Keratinocyte (primary cell): ENCODE measurements at regions not wholly inside any gene's neighbourhood (a gene's known extent, or its start where the extent isn't known, plus 50 kb on each side); places are given as distances from the start of the nearest gene placed in this dataset.

ENCODE experiments used
- DNase-seq: peaks from one replicate; pipeline ENCODE4 v3.0.0-alpha.2; 2011; ENCODE audit warnings: low read depth, missing footprints, low spot score
- FAIRE-seq: peaks from 2 replicates; lab custom pipeline; 2011; peaks lifted over from hg19 to GRCh38; lab: Jason Lieb, UNC
- H2AFZ ChIP-seq: 2 replicates; pipeline ENCODE4 v1.6.0; 2012; ENCODE audit warnings: low read length, control low read depth, inconsistent platforms; ENCODE audit not compliant: control insufficient read depth
- H3K27ac ChIP-seq: 2 replicates; pipeline ENCODE4 v1.5.1; 2011; ENCODE audit warnings: low read length; ENCODE audit not compliant: control insufficient read depth, insufficient read depth
- H3K27me3 ChIP-seq: 3 replicates; pipeline ENCODE4 v1.6.0; 2011; ENCODE audit warnings: low read length; ENCODE audit not compliant: control insufficient read depth, insufficient read depth; ENCODE audit errors: extremely low read depth
- H3K36me3 ChIP-seq, 2 experiments: 2 replicates in 1 of 2; 3 replicates in 1 of 2; pipeline ENCODE4 v1.5.1; 2011; ENCODE audit warnings: low read length in 2 of 2, mild to moderate bottlenecking in 1 of 2; ENCODE audit not compliant: control insufficient read depth in 2 of 2, insufficient read depth in 2 of 2; ENCODE audit errors: extremely low read depth in 1 of 2
- H3K4me1 ChIP-seq: 3 replicates; pipeline ENCODE4 v1.5.1; 2011; ENCODE audit warnings: low read length; ENCODE audit not compliant: control insufficient read depth, insufficient read depth; ENCODE audit errors: extremely low read depth
- H3K4me2 ChIP-seq: 3 replicates; pipeline ENCODE4 v1.6.0; 2011; ENCODE audit warnings: low read depth, low read length; ENCODE audit not compliant: control insufficient read depth, insufficient read depth; ENCODE audit errors: extremely low read depth
- H3K4me3 ChIP-seq, 3 experiments: fragments of 200-600 bp in 1 of 3; sonication (generic) in 1 of 3; 2 replicates in 2 of 3; 3 replicates in 1 of 3; pipeline ENCODE4 v1.5.1; 2011 to 2016; ENCODE audit warnings: low read length in 3 of 3, mild to moderate bottlenecking in 3 of 3, control low read depth in 2 of 3, inconsistent platforms in 1 of 3, low read depth in 1 of 3, mixed read lengths in 1 of 3, mixed run types in 1 of 3, moderate library complexity in 1 of 3; ENCODE audit not compliant: control insufficient read depth in 2 of 3, insufficient read depth in 2 of 3; ENCODE audit errors: extremely low read depth in 1 of 3
- H3K79me2 ChIP-seq: 2 replicates; pipeline ENCODE4 v1.6.0; 2012; ENCODE audit warnings: low read length; ENCODE audit not compliant: control insufficient read depth, insufficient read depth
- H3K9ac ChIP-seq: 3 replicates; pipeline ENCODE4 v1.6.0; 2011; ENCODE audit warnings: low read length; ENCODE audit not compliant: control insufficient read depth, insufficient read depth; ENCODE audit errors: extremely low read depth
- H3K9me1 ChIP-seq: 3 replicates; pipeline ENCODE4 v1.6.0; 2011; ENCODE audit warnings: low read length; ENCODE audit not compliant: control insufficient read depth, insufficient read depth; ENCODE audit errors: extremely low read depth
- H3K9me3 ChIP-seq: 2 replicates; pipeline ENCODE4 v1.5.1; 2012; ENCODE audit warnings: low read depth, low read length; ENCODE audit not compliant: control insufficient read depth
- H4K20me1 ChIP-seq: 3 replicates; pipeline ENCODE4 v1.6.0; 2011; ENCODE audit warnings: low read length; ENCODE audit not compliant: control insufficient read depth, insufficient read depth; ENCODE audit errors: extremely low read depth
- EZH2 ChIP-seq: IDR thresholded peaks from one replicate; pipeline ENCODE4 v1.6.1; 2012; ENCODE audit warnings: inconsistent platforms, mild to moderate bottlenecking, low read length, moderate library complexity
- dilution Hi-C: fragments of 300-500 bp; cut with MboI; formaldehyde crosslinking; loops from one replicate; pipeline ENCODE4 v1.7.0; 2020; ENCODE audit warnings: low sequenced_read_pairs; ENCODE audit not compliant: extremely low pct_ligation_motif_present
- TF ChIP-seq, protein P1 (sequence below), 3 experiments: IDR thresholded peaks in 1 of 3; conservative IDR thresholded peaks in 1 of 3; optimal IDR thresholded peaks in 1 of 3; 2 replicates in 2 of 3; 3 replicates in 1 of 3; pipeline versions ENCODE3 to v1.5.1; 2011; ENCODE audit warnings: low read length in 3 of 3, mild to moderate bottlenecking in 3 of 3, moderate library complexity in 2 of 3, control low read depth in 1 of 3, inconsistent platforms in 1 of 3; ENCODE audit not compliant: insufficient read depth in 2 of 3; ENCODE audit errors: extremely low read depth in 1 of 3

DNA sequence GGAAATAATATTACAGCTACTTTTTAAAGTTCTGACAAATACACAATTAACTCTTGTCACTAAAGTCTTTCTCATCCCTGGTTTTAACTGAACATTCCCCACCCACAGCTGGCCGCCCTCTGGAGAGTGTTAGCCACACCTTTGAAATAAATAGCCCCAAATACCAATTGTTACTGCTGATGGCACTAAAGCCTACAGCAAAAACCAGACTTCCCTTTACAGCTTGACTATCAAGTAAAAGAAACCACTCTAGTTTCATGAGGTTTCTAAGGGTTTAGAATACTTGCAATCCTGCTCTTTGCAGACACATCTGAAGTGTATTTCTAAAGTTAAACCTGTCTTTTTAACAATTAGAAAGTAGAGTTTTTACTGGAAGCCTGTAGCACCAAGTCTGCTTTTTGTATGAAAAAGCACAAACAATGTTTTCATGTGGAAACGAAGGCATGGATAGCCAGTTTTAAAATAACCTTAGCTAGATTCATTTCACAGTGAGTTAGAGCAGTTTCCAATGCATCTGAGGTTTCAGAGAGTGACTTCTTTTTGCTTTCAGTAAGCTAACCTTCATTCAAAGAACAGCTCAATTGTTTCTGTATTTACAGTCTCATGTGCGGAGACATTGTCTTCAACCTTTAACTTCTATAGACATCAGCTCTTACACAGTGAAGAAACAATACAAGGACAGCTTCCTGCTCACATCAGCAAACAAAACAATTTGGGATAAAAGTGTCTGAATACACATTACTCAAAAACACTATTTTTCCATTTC lies 164.8 kb upstream of the VEGFC start:
- FAIRE-seq: no peak
- dilution Hi-C loops: no loop called here

DNA sequence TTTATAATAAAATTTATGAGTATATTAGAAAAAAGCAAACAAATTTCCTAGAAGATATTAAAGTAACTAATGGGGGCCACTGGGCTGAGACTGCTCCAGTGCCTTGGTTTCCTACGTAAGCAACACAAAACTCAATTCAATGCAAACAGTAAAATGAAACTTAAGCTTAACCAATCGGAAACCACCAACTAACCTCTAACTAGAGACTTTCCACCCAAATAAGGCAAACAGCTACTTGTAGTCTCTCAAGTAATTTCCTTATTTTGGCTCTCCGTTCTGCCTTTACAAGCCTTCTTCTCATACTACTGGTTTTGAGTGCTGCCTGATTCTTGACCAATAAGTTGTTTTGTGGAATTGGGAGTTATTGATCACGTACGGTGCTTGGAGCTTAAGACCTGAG lies 167.3 kb upstream of the VEGFC start:
- no peaks in the 10 kb centered on the region for H3K27me3 ChIP-seq
- no peak overlapping the region for H3K27ac ChIP-seq
- TF ChIP-seq, protein P1, sequence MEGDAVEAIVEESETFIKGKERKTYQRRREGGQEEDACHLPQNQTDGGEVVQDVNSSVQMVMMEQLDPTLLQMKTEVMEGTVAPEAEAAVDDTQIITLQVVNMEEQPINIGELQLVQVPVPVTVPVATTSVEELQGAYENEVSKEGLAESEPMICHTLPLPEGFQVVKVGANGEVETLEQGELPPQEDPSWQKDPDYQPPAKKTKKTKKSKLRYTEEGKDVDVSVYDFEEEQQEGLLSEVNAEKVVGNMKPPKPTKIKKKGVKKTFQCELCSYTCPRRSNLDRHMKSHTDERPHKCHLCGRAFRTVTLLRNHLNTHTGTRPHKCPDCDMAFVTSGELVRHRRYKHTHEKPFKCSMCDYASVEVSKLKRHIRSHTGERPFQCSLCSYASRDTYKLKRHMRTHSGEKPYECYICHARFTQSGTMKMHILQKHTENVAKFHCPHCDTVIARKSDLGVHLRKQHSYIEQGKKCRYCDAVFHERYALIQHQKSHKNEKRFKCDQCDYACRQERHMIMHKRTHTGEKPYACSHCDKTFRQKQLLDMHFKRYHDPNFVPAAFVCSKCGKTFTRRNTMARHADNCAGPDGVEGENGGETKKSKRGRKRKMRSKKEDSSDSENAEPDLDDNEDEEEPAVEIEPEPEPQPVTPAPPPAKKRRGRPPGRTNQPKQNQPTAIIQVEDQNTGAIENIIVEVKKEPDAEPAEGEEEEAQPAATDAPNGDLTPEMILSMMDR (optimal IDR thresholded peaks at IDR 0.05 in 1 of 3, IDR thresholded peaks at IDR 0.05 in 1 of 3, conservative IDR thresholded peaks at IDR 0.05 in 1 of 3; ENCODE audit: extremely low read depth in 1 of 3, insufficient read depth in 2 of 3, low read length in 3 of 3): no peak
- TF ChIP-seq EZH2: no peak
- H3K9me1 ChIP-seq: no peaks in the 10 kb centered on the region
- H3K79me2 ChIP-seq: no peaks in the 10 kb centered on the region
- no peaks in the 10 kb centered on the region for H3K9me3 ChIP-seq
- no peak overlapping the region for H3K4me3 ChIP-seq
- no peak overlapping the region for H3K4me2 ChIP-seq
- H3K36me3 ChIP-seq: no peaks in the 10 kb centered on the region
- no peak overlapping the region for H3K9ac ChIP-seq
- no peak overlapping the region for H2AFZ ChIP-seq
- no peaks in the 10 kb centered on the region for H4K20me1 ChIP-seq
- no peak for DNase-seq
- H3K4me1 ChIP-seq: peaks cover 3% of the 10 kb centered on the region
- FAIRE-seq: no peak
- dilution Hi-C loops: no loop called here

More for the DNA sequence above, 164.8 kb upstream of the VEGFC start:
- H4K20me1 ChIP-seq: no peaks in the 10 kb centered on the region
- H3K36me3 ChIP-seq: no peaks in the 10 kb centered on the region
- no peak overlapping the region for H3K4me3 ChIP-seq
- H3K27me3 ChIP-seq: no peaks in the 10 kb centered on the region
- TF ChIP-seq, protein P1 (optimal IDR thresholded peaks at IDR 0.05 in 1 of 3, IDR thresholded peaks at IDR 0.05 in 1 of 3, conservative IDR thresholded peaks at IDR 0.05 in 1 of 3; ENCODE audit: extremely low read depth in 1 of 3, insufficient read depth in 2 of 3, low read length in 3 of 3): no peak
- no peak for TF ChIP-seq EZH2
- no peaks in the 10 kb centered on the region for H3K9me1 ChIP-seq
- H3K27ac ChIP-seq: no peak overlapping the region
- no peaks in the 10 kb centered on the region for H3K79me2 ChIP-seq
- H3K9ac ChIP-seq: no peak overlapping the region
- H3K9me3 ChIP-seq: no peaks in the 10 kb centered on the region
- no peaks in the 10 kb centered on the region for H3K4me1 ChIP-seq
- no peak overlapping the region for H3K4me2 ChIP-seq
- no peak for DNase-seq
- no peak overlapping the region for H2AFZ ChIP-seq
